Mammary epithelial cell (primary cell): ENCODE measurements at regions not wholly inside any gene's neighbourhood (a gene's known extent, or its start where the extent isn't known, plus 50 kb on each side); places are given as distances from the start of the nearest gene placed in this dataset.

Source experiments
- CTCF ChIP-seq, 2 donors: IDR thresholded peaks in 1 of 2; conservative IDR thresholded peaks in 1 of 2; 2 replicates each; pipeline ENCODE4 v1.5.1; 2011 to 2012; ENCODE audit warnings: inconsistent platforms in 2 of 2, low read length in 2 of 2, mild to moderate bottlenecking in 2 of 2, control low read depth in 1 of 2, low read depth in 1 of 2; ENCODE audit not compliant: insufficient read depth in 1 of 2; ENCODE audit errors: extremely low read depth in 1 of 2
- EZH2 ChIP-seq: IDR thresholded peaks from 2 replicates; pipeline ENCODE4 v1.6.1; 2012; ENCODE audit warnings: low read length, inconsistent platforms, borderline replicate concordance

GRCh38 chr4:114310296-114310925, 288.2 kb upstream of the UGT8 start:
- TF ChIP-seq EZH2 (no peak), CTCF (conservative IDR thresholded peaks at IDR 0.05 in 1 of 2, IDR thresholded peaks at IDR 0.05 in 1 of 2; ENCODE audit: extremely low read depth in 1 of 2, insufficient read depth in 1 of 2, low read depth in 1 of 2, low read length in 2 of 2) (no peak)
